GM20431 (cell line): ENCODE measurements at regions not wholly inside any gene's neighbourhood (a gene's known extent, or its start where the extent isn't known, plus 50 kb on each side); places are given as distances from the start of the nearest gene placed in this dataset.

ENCODE experiments used
- in situ Hi-C: fragments of 300-500 bp; cut with MseI, MboI; formaldehyde crosslinking; loops from one replicate; pipeline ENCODE4 v1.15.0; 2020; ENCODE audit warnings: low sequenced_read_pairs; ENCODE audit not compliant: unreplicated experiment

- in situ Hi-C loops, result no loop called here
These were observed 163.6 kb upstream of the PARP11 start for GRCh38 chr12:4036671-4037271.

- in situ Hi-C loops, result no loop called here
These were observed 161.7 kb upstream of the PARP11 start for GRCh38 chr12:4034921-4035320.

GRCh38 chr12:4032924-4033615, 159.9 kb upstream of the PARP11 start:
- in situ Hi-C loops, result no loop called here

GRCh38 chr12:4031703-4032291, 158.6 kb upstream of the PARP11 start:
- in situ Hi-C loops, result no loop called here

- in situ Hi-C loops, result no loop called here
These were observed 157.9 kb upstream of the PARP11 start for GRCh38 chr12:4030929-4031702.

- in situ Hi-C loops, result no loop called here
These were observed 154.2 kb upstream of the PARP11 start for GRCh38 chr12:4027412-4027811.

- in situ Hi-C loops, result no loop called here
These were observed 153.3 kb upstream of the PARP11 start for GRCh38 chr12:4026517-4026916.

GRCh38 chr12:4026020-4026358, 152.8 kb upstream of the PARP11 start:
- in situ Hi-C loops, result no loop called here

GRCh38 chr12:4025181-4026019, 152.2 kb upstream of the PARP11 start:
- in situ Hi-C loops, result no loop called here

GRCh38 chr12:4024701-4025100, 151.5 kb upstream of the PARP11 start:
- in situ Hi-C loops, result no loop called here

- in situ Hi-C loops, result no loop called here
These were observed 142.3 kb upstream of the PARP11 start for GRCh38 chr12:4015225-4016091.

GRCh38 chr12:4014858-4015224, 141.6 kb upstream of the PARP11 start:
- in situ Hi-C loops, result no loop called here

GRCh38 chr12:4014444-4014843, 141.2 kb upstream of the PARP11 start:
- in situ Hi-C loops, result no loop called here

- in situ Hi-C loops, result no loop called here
These were observed 140.1 kb upstream of the PARP11 start for GRCh38 chr12:4012977-4013968.

- in situ Hi-C loops, result no loop called here
These were observed 138.9 kb upstream of the PARP11 start for GRCh38 chr12:4012073-4012472.

- in situ Hi-C loops, result no loop called here
These were observed 138.4 kb upstream of the PARP11 start for GRCh38 chr12:4011597-4011996.

- in situ Hi-C loops, result no loop called here
These were observed 136.9 kb upstream of the PARP11 start for GRCh38 chr12:4009979-4010704.

GRCh38 chr12:4006743-4007142, 133.5 kb upstream of the PARP11 start:
- in situ Hi-C loops, result no loop called here
